HEK293T (cell line): ENCODE measurements at regions not wholly inside any gene's neighbourhood (a gene's known extent, or its start where the extent isn't known, plus 50 kb on each side); places are given as distances from the start of the nearest gene placed in this dataset.

Experiments used
- CTCF ChIA-PET: fragments of 350-600 bp; formaldehyde crosslinking; extraction: SDS; loops from one replicate; lab custom pipeline; 2021; ENCODE audit warnings: antibody characterized with exemption, inconsistent platforms; lab: Yijun Ruan, JAX
- POLR2A ChIA-PET: fragments of 350-600 bp; formaldehyde crosslinking; extraction: SDS; loops from one replicate; lab custom pipeline; 2020; ENCODE audit warnings: antibody characterized with exemption, inconsistent platforms; lab: Yijun Ruan, JAX
- DNase-seq: peaks from one replicate; pipeline ENCODE4 v3.0.0; 2012; ENCODE audit warnings: mixed read lengths; ENCODE audit errors: extremely low spot score
- ARNT ChIP-seq: fragments of 450-650 bp; IDR thresholded peaks from 2 replicates; pipeline ENCODE4 v1.6.1; 2017; ENCODE audit warnings: mild to moderate bottlenecking
- BHLHE40 ChIP-seq: fragments of 450-650 bp; IDR thresholded peaks from 2 replicates; pipeline ENCODE4 v1.6.1; 2016; ENCODE audit warnings: mild to moderate bottlenecking, moderate library complexity, borderline replicate concordance
- CTBP1 ChIP-seq: fragments of 450-650 bp; IDR thresholded peaks from 2 replicates; pipeline ENCODE4 v1.6.1; 2016; ENCODE audit warnings: borderline replicate concordance
- ELF4 ChIP-seq: fragments of 450-650 bp; IDR thresholded peaks from 2 replicates; pipeline ENCODE4 v1.6.1; 2017; ENCODE audit warnings: antibody characterized with exemption
- FOXA1 ChIP-seq: fragments of 450-650 bp; IDR thresholded peaks from 2 replicates; pipeline ENCODE4 v1.6.1; 2016; ENCODE audit warnings: mild to moderate bottlenecking
- FOXK2 ChIP-seq: fragments of 450-650 bp; IDR thresholded peaks from 2 replicates; pipeline ENCODE4 v1.6.1; 2016; ENCODE audit warnings: mild to moderate bottlenecking
- FOXM1 ChIP-seq: fragments of 450-650 bp; IDR thresholded peaks from 2 replicates; pipeline ENCODE4 v1.6.1; 2017; ENCODE audit warnings: mild to moderate bottlenecking, borderline replicate concordance
- HDGF ChIP-seq: fragments of 450-650 bp; IDR thresholded peaks from 2 replicates; pipeline ENCODE4 v1.6.1; 2017; ENCODE audit warnings: antibody characterized with exemption, borderline replicate concordance
- L3MBTL2 ChIP-seq: fragments of 450-650 bp; conservative IDR thresholded peaks from 2 replicates; pipeline ENCODE4 v1.6.1; 2016; ENCODE audit warnings: mild to moderate bottlenecking
- LEF1 ChIP-seq: fragments of 450-650 bp; IDR thresholded peaks from 2 replicates; pipeline ENCODE4 v1.6.1; 2017; ENCODE audit warnings: mild to moderate bottlenecking, borderline replicate concordance
- NFRKB ChIP-seq: fragments of 450-650 bp; IDR thresholded peaks from 2 replicates; pipeline ENCODE4 v1.6.1; 2016; ENCODE audit warnings: mild to moderate bottlenecking, moderate library complexity
- SP1 ChIP-seq: fragments of 450-650 bp; IDR thresholded peaks from 2 replicates; pipeline ENCODE4 v1.6.1; 2017
- SUZ12 ChIP-seq: fragments of 450-650 bp; IDR thresholded peaks from 2 replicates; pipeline ENCODE4 v1.6.1; 2016; ENCODE audit warnings: mild to moderate bottlenecking
- TARDBP ChIP-seq: fragments of 450-650 bp; IDR thresholded peaks from 2 replicates; pipeline ENCODE4 v1.6.1; 2016
- ZNF384 ChIP-seq: fragments of 450-650 bp; IDR thresholded peaks from 2 replicates; pipeline ENCODE4 v1.6.1; 2016
- TF ChIP-seq, protein P1 (sequence below): fragments of 450-650 bp; IDR thresholded peaks from 2 replicates; pipeline ENCODE4 v1.6.1; 2016

DNA sequence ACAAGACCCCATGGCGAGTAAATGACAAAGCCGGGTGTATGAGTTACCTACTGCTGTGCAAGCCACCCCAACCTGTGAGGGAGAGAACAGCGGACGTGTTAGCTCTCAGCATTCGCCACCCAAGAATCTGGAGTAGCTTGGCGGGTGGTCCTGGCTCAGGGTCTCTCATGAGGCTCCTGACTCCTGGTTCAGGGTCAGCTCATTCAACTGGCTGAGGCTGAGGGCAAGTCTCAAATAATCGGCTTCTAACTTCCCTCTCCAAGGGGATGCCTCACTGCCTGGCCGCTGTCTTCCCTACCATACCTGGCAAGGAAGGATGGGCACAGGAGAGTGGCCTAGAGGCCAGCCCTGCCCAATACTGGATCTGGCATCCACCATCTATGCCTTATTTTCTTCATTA lies 94.2 kb downstream of the HTR5A start:
- DNase-seq: no peak
- no peak for TF ChIP-seq TARDBP
- no peak for TF ChIP-seq CTBP1
- TF ChIP-seq SP1: no peak
- TF ChIP-seq, protein P1, sequence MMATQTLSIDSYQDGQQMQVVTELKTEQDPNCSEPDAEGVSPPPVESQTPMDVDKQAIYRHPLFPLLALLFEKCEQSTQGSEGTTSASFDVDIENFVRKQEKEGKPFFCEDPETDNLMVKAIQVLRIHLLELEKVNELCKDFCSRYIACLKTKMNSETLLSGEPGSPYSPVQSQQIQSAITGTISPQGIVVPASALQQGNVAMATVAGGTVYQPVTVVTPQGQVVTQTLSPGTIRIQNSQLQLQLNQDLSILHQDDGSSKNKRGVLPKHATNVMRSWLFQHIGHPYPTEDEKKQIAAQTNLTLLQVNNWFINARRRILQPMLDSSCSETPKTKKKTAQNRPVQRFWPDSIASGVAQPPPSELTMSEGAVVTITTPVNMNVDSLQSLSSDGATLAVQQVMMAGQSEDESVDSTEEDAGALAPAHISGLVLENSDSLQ: no peak
- no peak for TF ChIP-seq ARNT
- TF ChIP-seq ELF4: no peak
- no peak for TF ChIP-seq L3MBTL2
- TF ChIP-seq FOXM1: no peak
- TF ChIP-seq FOXK2: no peak
- no peak for TF ChIP-seq HDGF
- TF ChIP-seq SUZ12: no peak
- no peak for TF ChIP-seq LEF1
- TF ChIP-seq ZNF384: no peak
- no peak for TF ChIP-seq NFRKB
- no peak for TF ChIP-seq BHLHE40
- TF ChIP-seq FOXA1: no peak
- CTCF ChIA-PET: no interaction called here
- POLR2A ChIA-PET: no interaction called here

DNA sequence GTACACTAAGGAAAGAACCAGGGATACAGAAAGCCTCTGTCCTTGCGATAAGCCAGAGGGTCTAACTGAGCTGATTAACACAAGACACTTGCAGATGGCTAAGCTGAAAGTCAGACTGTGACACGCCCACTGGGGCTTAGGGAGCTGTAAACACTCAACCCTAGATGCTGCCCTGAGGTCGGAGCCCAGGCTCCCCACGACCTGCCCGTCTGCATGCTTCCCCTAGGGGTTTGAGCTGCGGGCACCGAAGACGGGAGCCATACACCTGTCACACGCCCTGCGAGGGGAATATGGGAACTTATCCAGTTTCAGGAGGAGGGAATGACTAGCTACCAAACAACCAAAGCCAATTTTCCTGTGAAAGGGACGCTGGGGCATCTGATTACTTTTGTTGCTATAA lies 96.0 kb downstream of the HTR5A start:
- ChIA-PET POLR2A (no interaction called here), CTCF (no interaction called here)
- TF ChIP-seq ARNT: no peak
- TF ChIP-seq SP1: no peak
- no peak for TF ChIP-seq BHLHE40
- TF ChIP-seq NFRKB: no peak
- TF ChIP-seq TARDBP: no peak
- TF ChIP-seq FOXA1: no peak
- no peak for TF ChIP-seq CTBP1
- TF ChIP-seq, protein P1: no peak
- TF ChIP-seq FOXM1: no peak
- no peak for TF ChIP-seq ZNF384
- no peak for TF ChIP-seq SUZ12
- no peak for TF ChIP-seq FOXK2
- TF ChIP-seq LEF1: no peak
- no peak for DNase-seq

- ChIA-PET POLR2A (no interaction called here), CTCF (no interaction called here)
- no peak for DNase-seq
- TF ChIP-seq BHLHE40 (no peak), NFRKB (no peak)
Measured at GRCh38 chr7:155166673-155167370, 96.7 kb downstream of the HTR5A start.

DNA sequence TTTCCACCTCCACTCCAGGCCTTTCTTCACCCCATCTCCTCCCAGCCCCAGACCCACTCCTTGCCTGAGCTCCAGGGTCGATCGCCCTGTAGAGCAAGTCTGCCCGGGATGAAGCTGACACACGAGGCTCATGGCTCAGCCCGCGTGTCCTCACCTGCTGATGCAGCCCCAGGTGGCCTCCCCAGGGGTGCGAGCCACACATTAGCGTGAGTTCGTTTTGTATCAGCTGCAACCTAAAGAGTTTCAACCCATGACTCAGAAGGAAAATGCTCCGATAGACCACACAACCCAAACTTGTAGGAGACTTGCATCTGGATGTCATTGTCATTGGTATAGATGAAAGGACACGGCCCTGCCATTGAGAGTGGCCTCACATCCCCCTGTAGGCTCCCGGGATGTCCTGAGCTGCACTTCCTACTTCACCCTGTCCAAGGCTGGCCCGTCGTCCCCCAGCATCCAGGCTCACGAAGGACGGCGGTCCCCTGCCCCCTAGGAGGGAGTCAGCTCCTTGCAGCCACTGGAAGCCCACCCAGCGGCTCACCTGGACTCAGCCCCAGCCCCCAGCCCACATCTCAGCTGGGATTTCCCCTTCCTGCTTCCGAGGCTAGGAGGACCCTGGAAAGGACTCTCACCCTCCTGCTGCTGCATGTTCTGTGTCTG lies 97.7 kb downstream of the HTR5A start:
- ChIA-PET CTCF (no interaction called here), POLR2A (no interaction called here)
- TF ChIP-seq FOXK2: no peak
- TF ChIP-seq SUZ12: no peak
- no peak for DNase-seq

GRCh38 chr7:155168597-155169480 lies 98.7 kb downstream of the HTR5A start:
- no peak for TF ChIP-seq ZNF384
- no peak for TF ChIP-seq FOXK2
- no peak for TF ChIP-seq SP1
- TF ChIP-seq HDGF: no peak
- TF ChIP-seq BHLHE40: no peak
- no peak for TF ChIP-seq NFRKB
- no peak for TF ChIP-seq SUZ12
- TF ChIP-seq TARDBP: no peak
- ChIA-PET POLR2A (no interaction called here), CTCF (no interaction called here)
- DNase-seq: no peak

- DNase-seq: no peak
- POLR2A ChIA-PET: no interaction called here
- CTCF ChIA-PET: no interaction called here
- no peak for TF ChIP-seq ARNT
- TF ChIP-seq LEF1: no peak
- TF ChIP-seq L3MBTL2: no peak
- no peak for TF ChIP-seq SP1
- no peak for TF ChIP-seq CTBP1
- TF ChIP-seq FOXA1: no peak
- no peak for TF ChIP-seq TARDBP
- no peak for TF ChIP-seq NFRKB
- TF ChIP-seq FOXM1: no peak
- no peak for TF ChIP-seq HDGF
- no peak for TF ChIP-seq SUZ12
- TF ChIP-seq, protein P1: no peak
Measured at GRCh38 chr7:155169498-155170065, 99.5 kb downstream of the HTR5A start.
